Liver (tissue), 6 donors: ENCODE measurements at regions not wholly inside any gene's neighbourhood (a gene's known extent, or its start where the extent isn't known, plus 50 kb on each side); places are given as distances from the start of the nearest gene placed in this dataset.
"Not testable (repeated sequence)": the region's sequence is repeated elsewhere in the genome, so short reads cannot be mapped to it uniquely, and the experiment has no call there.

ENCODE experiments used
- DNase-seq: peaks from one replicate; pipeline ENCODE4 v3.0.0-alpha.2; 2017; ENCODE audit warnings: low spot score
- H3K27ac ChIP-seq, 2 donors: one replicate each; pipeline ENCODE4 v1.7.0; 2013; ENCODE audit warnings: inconsistent platforms in 2 of 2, low read length in 2 of 2, control low read depth in 1 of 2, low read depth in 1 of 2, mild to moderate bottlenecking in 1 of 2
- H3K27me3 ChIP-seq, 4 donors: one replicate each; pipeline versions ENCODE4 v1.6.1 to v1.7.0; 2013; ENCODE audit warnings: low read length in 3 of 4, inconsistent platforms in 1 of 4, mild to moderate bottlenecking in 1 of 4, moderate library complexity in 1 of 4; ENCODE audit not compliant: control insufficient read depth in 4 of 4, insufficient read depth in 4 of 4
- H3K36me3 ChIP-seq, 4 donors: one replicate each; pipeline versions ENCODE4 v1.6.1 to v1.7.0; 2013; ENCODE audit warnings: low read length in 3 of 4, mild to moderate bottlenecking in 3 of 4, low read depth in 1 of 4, moderate library complexity in 1 of 4; ENCODE audit not compliant: control insufficient read depth in 4 of 4, insufficient read depth in 3 of 4
- H3K4me1 ChIP-seq, 4 donors: one replicate each; pipeline versions ENCODE4 v1.6.1 to v1.7.0; 2013; ENCODE audit warnings: low read length in 3 of 4, mild to moderate bottlenecking in 3 of 4, moderate library complexity in 1 of 4; ENCODE audit not compliant: control insufficient read depth in 4 of 4, insufficient read depth in 4 of 4
- H3K4me3 ChIP-seq, 3 donors: one replicate each; pipeline versions ENCODE4 v1.6.1 to v1.7.0; 2013; ENCODE audit warnings: low read length in 3 of 3, control low read depth in 1 of 3, low read depth in 1 of 3, mild to moderate bottlenecking in 1 of 3
- H3K9ac ChIP-seq, 2 donors: one replicate each; pipeline ENCODE4 v1.7.0; 2013; ENCODE audit warnings: low read length in 2 of 2, mild to moderate bottlenecking in 2 of 2, moderate library complexity in 2 of 2, control low read depth in 1 of 2, low read depth in 1 of 2
- H3K9me3 ChIP-seq, 4 donors: one replicate each; pipeline versions ENCODE4 v1.6.1 to v1.7.0; 2013; ENCODE audit warnings: low read length in 3 of 4; ENCODE audit not compliant: control insufficient read depth in 4 of 4
- WGBS: extraction: QIAGEN DNeasy Blood & Tissue Kit; methylation state at CpG from one replicate; pipeline ENCODE4 v1.1.7; 2013; 5-methylcytosine and 5-hydroxymethylcytosine counted together
- donor health status: healthy.
- donor health status: healthy.
- donor health status: healthy.

- not testable (repeated sequence) for H3K36me3 ChIP-seq, H3K9me3 ChIP-seq, H3K27ac ChIP-seq, H3K9ac ChIP-seq, DNase-seq, H3K4me3 ChIP-seq, H3K27me3 ChIP-seq, H3K4me1 ChIP-seq
- 87% methylated on average over 4 of the region's 4 CpGs for WGBS
Observed at GRCh38 chr7:6986892-6987291, 160.8 kb upstream of the CCZ1B start.

GRCh38 chr7:6988608-6989007, 162.5 kb upstream of the CCZ1B start:
- H3K27me3 ChIP-seq, DNase-seq: not testable (repeated sequence)

GRCh38 chr7:6989968-6990367, 163.9 kb upstream of the CCZ1B start:
- H3K27ac ChIP-seq, H3K4me3 ChIP-seq, H3K36me3 ChIP-seq, H3K27me3 ChIP-seq, H3K9me3 ChIP-seq, H3K9ac ChIP-seq, H3K4me1 ChIP-seq, DNase-seq: not testable (repeated sequence)
- 54% methylated on average over 5 of the region's 5 CpGs for WGBS

More at GRCh38 chr7:6988608-6989007, 162.5 kb upstream of the CCZ1B start:
- not testable (repeated sequence) for H3K36me3 ChIP-seq, H3K9me3 ChIP-seq, H3K27ac ChIP-seq, H3K4me3 ChIP-seq, H3K4me1 ChIP-seq, H3K9ac ChIP-seq
- WGBS, result 73% methylated on average over 6 of the region's 6 CpGs

- not testable (repeated sequence) for DNase-seq, H3K27ac ChIP-seq, H3K9ac ChIP-seq, H3K9me3 ChIP-seq, H3K36me3 ChIP-seq, H3K4me3 ChIP-seq, H3K27me3 ChIP-seq, H3K4me1 ChIP-seq
- WGBS, result 53% methylated on average over 7 of the region's 7 CpGs
Observed at GRCh38 chr7:6990426-6991152, 164.5 kb upstream of the CCZ1B start.

- H3K4me1 ChIP-seq, H3K4me3 ChIP-seq, H3K27me3 ChIP-seq, H3K36me3 ChIP-seq, H3K9ac ChIP-seq, H3K9me3 ChIP-seq, H3K27ac ChIP-seq: not testable (repeated sequence)
- 29% methylated on average over 13 of the region's 13 CpGs for WGBS
- peak; percentile 69 for DNase-seq
Observed at GRCh38 chr7:6991169-6991611, 165.1 kb upstream of the CCZ1B start.

GRCh38 chr7:6991686-6992085, 165.6 kb upstream of the CCZ1B start:
- H3K4me1 ChIP-seq, H3K36me3 ChIP-seq, H3K9ac ChIP-seq, H3K4me3 ChIP-seq, H3K27ac ChIP-seq, H3K27me3 ChIP-seq, H3K9me3 ChIP-seq, DNase-seq: not testable (repeated sequence)
- 44% methylated on average over 12 of the region's 12 CpGs for WGBS

GRCh38 chr7:6992133-6992532, 166.1 kb upstream of the CCZ1B start:
- WGBS, result 65% methylated on average over 11 of the region's 11 CpGs
- H3K4me3 ChIP-seq, DNase-seq, H3K4me1 ChIP-seq, H3K9ac ChIP-seq, H3K36me3 ChIP-seq, H3K27ac ChIP-seq, H3K9me3 ChIP-seq, H3K27me3 ChIP-seq: not testable (repeated sequence)

GRCh38 chr7:6995026-6995425, 169.0 kb upstream of the CCZ1B start:
- H3K4me3 ChIP-seq, H3K27me3 ChIP-seq, H3K4me1 ChIP-seq, H3K27ac ChIP-seq, H3K9ac ChIP-seq, H3K9me3 ChIP-seq, H3K36me3 ChIP-seq, DNase-seq: not testable (repeated sequence)
- WGBS, result 88% methylated on average over 16 of the region's 16 CpGs
